ENCODE measurements at regions not wholly inside any gene's neighbourhood (a gene's known extent, or its start where the extent isn't known, plus 50 kb on each side); places are given as distances from the start of the nearest gene placed in this dataset.
A peak's percentile ranks its signal among the peaks of the same experiment; 100 is the strongest.

GRCh38 chr13:88895261-88895941, 1224.2 kb downstream of the SLITRK5 start:
- no peaks in the 10 kb centered on the region for H3K36me3 ChIP-seq
- no peaks in the 10 kb centered on the region for H3K9me3 ChIP-seq
- H3K27me3 ChIP-seq: no peaks in the 10 kb centered on the region
- intact Hi-C loops (cut with DNase I): no loop called here
- no peak overlapping the region for H3K27ac ChIP-seq
- WGBS, 2 donors: 69 to 83% methylated on average over 5 to 6 of the region's 6 CpGs
- TF ChIP-seq CTCF (IDR thresholded peaks at IDR 0.05): no peak
- ATAC-seq (no peak), FAIRE-seq (no peak), DNase-seq (peak in 2 of 6 donors; percentile 41 to 47)
- H3K4me1 ChIP-seq: no peaks in the 10 kb centered on the region
- H3K4me3 ChIP-seq: no peak overlapping the region

DNA sequence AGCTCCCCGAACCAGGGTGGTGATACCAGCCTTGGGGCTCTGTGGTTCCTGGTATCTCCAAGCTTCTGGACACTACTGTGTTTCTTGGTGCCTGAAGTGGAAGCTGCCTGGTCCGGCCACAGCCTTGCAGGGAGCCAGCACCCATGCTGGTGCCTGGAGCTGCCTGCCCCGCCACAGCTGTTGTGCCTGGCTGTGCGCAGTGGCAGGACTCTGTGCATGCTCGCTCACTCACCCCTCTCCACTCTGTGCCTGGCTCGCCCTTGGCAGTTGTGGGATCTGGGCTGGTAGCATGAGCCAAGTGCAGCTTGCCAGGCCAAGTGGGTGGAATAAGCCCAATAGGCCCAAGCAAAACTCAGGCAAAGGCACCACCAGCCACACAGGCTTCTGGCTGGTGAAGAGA, 1225.3 kb downstream of the SLITRK5 start:
- no peak for TF ChIP-seq CTCF (IDR thresholded peaks at IDR 0.05)
- no peaks in the 10 kb centered on the region for H3K9me3 ChIP-seq
- no peaks in the 10 kb centered on the region for H3K27me3 ChIP-seq
- 80 to 86% methylated on average over 6 of the region's 6 CpGs for WGBS, 2 donors
- no peaks in the 10 kb centered on the region for H3K36me3 ChIP-seq
- no peaks in the 10 kb centered on the region for H3K4me1 ChIP-seq
- H3K4me3 ChIP-seq: no peak overlapping the region
- intact Hi-C loops (cut with DNase I): no loop called here
- ATAC-seq (no peak), DNase-seq (peak in 1 of 6 donors; percentile 44), FAIRE-seq (no peak)
- no peak overlapping the region for H3K27ac ChIP-seq

DNA sequence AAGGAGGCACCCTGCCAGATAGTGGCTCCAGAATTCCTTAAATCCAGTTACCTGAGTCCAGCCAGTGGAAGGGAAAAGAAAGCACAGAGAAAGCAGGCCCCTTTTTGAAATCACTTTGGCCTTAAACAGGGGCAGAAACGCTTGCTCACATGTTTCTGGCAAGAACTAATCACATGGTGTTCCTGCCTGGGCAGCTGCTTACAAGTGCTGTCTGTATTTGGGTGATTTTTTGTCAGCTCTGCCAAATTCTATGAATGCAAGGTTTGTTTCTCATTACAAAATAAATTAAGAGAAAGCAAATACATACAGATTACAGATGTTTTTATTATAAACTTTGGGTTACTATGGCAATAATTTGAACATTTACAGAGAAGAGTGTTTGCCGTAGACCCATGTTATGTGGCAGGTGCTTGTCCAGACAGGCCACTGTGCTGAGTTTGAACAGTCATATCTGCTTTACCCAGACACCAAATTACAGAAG, 1237.8 kb downstream of the SLITRK5 start:
- Histone ChIP-seq H3K4me1 (no peaks in the 10 kb centered on the region), H3K27me3 (no peaks in the 10 kb centered on the region), H3K27ac (no peak overlapping the region), H3K36me3 (no peaks in the 10 kb centered on the region), H3K9me3 (no peaks in the 10 kb centered on the region), H3K4me3 (no peak overlapping the region)
- WGBS, 2 donors: 12 to 18% methylated on average over 2 of the region's 2 CpGs
- intact Hi-C loops (cut with DNase I): no loop called here
- no peak for TF ChIP-seq CTCF (IDR thresholded peaks at IDR 0.05)
- FAIRE-seq: no peak
- ATAC-seq: peak in 3 of 4 donors; percentile 36 to 67 (median 51)
- DNase-seq: no peak

- DNase-seq (no peak), FAIRE-seq (no peak), ATAC-seq (no peak)
- intact Hi-C loops (cut with DNase I): no loop called here
- Histone ChIP-seq H3K36me3 (no peaks in the 10 kb centered on the region), H3K9me3 (no peaks in the 10 kb centered on the region), H3K4me1 (no peaks in the 10 kb centered on the region), H3K27ac (no peak overlapping the region), H3K27me3 (no peaks in the 10 kb centered on the region), H3K4me3 (no peak overlapping the region)
- no peak for TF ChIP-seq CTCF (IDR thresholded peaks at IDR 0.05)
- WGBS, 2 donors: 67 to 81% methylated on average over 3 of the region's 3 CpGs
These were observed 1248.9 kb downstream of the SLITRK5 start for GRCh38 chr13:88919970-88920628.

DNA sequence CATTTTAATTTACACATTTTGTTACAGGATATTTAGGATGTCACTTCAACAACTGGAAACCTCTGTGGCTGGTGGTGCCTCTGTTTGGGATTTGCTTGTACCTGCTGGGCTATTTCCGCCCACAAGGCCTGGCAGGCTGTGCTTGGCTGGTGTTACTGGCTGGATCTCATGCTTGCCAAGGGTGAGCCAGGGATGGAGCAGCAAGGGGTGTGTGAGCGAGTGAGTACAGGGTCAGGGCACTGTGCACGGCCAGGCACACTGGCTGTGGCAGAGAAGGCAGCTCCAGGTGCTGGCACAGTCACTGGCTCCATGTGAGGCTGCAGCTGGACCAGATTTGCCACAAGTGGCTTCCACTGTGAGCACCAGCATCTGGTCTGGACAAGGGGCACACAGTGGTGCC, 1254.8 kb downstream of the SLITRK5 start:
- no peak for FAIRE-seq
- H3K27me3 ChIP-seq: no peaks in the 10 kb centered on the region
- no peak for ATAC-seq
- intact Hi-C loops (cut with DNase I): no loop called here
- TF ChIP-seq CTCF (IDR thresholded peaks at IDR 0.05): no peak
- H3K36me3 ChIP-seq: no peaks in the 10 kb centered on the region
- no peaks in the 10 kb centered on the region for H3K4me1 ChIP-seq
- no peak overlapping the region for H3K4me3 ChIP-seq
- no peaks in the 10 kb centered on the region for H3K9me3 ChIP-seq
- no peak overlapping the region for H3K27ac ChIP-seq
- peak in 1 of 6 donors; percentile 46 for DNase-seq
- WGBS, 2 donors: 58 to 80% methylated on average over 3 of the region's 3 CpGs
